Smooth muscle cell (in vitro differentiated cells): ENCODE measurements at regions not wholly inside any gene's neighbourhood (a gene's known extent, or its start where the extent isn't known, plus 50 kb on each side); places are given as distances from the start of the nearest gene placed in this dataset.

ENCODE experiments used
- DNase-seq: peaks from one replicate; lab custom pipeline; 2025; ENCODE audit not compliant: unreplicated experiment; lab: John Stamatoyannopoulos, UW
- H2AFZ ChIP-seq: fragments of 200-600 bp; sonication (generic); 2 replicates; pipeline ENCODE4 v1.6.0; 2016; ENCODE audit warnings: antibody characterized with exemption, low read depth, mild to moderate bottlenecking
- H3F3A ChIP-seq: fragments of 200-600 bp; sonication (generic); 2 replicates; pipeline ENCODE4 v1.6.0; 2017; ENCODE audit warnings: antibody characterized with exemption, low read depth
- H3K27ac ChIP-seq: fragments of 200-600 bp; sonication (generic); 2 replicates; pipeline ENCODE4 v1.5.1; 2016; ENCODE audit warnings: low read depth, mild to moderate bottlenecking
- H3K27me3 ChIP-seq: fragments of 200-600 bp; sonication (generic); 2 replicates; pipeline ENCODE4 v1.6.1; 2016; ENCODE audit warnings: low read depth, mild to moderate bottlenecking
- H3K36me3 ChIP-seq: fragments of 200-600 bp; sonication (generic); 2 replicates; pipeline ENCODE4 v1.5.1; 2016; ENCODE audit warnings: low read depth
- H3K4me1 ChIP-seq: fragments of 200-600 bp; sonication (generic); 2 replicates; pipeline ENCODE4 v1.5.1; 2016; ENCODE audit warnings: low read depth
- H3K4me2 ChIP-seq: fragments of 200-600 bp; sonication (generic); 2 replicates; pipeline ENCODE4 v1.6.0; 2016; ENCODE audit warnings: mild to moderate bottlenecking
- H3K4me3 ChIP-seq: fragments of 200-600 bp; sonication (generic); 2 replicates; pipeline ENCODE4 v1.5.1; 2016; ENCODE audit warnings: mild to moderate bottlenecking
- H3K79me2 ChIP-seq: fragments of 200-600 bp; sonication (generic); 2 replicates; pipeline ENCODE4 v1.6.0; 2016; ENCODE audit warnings: low read depth, mild to moderate bottlenecking
- H3K9ac ChIP-seq: fragments of 200-600 bp; sonication (generic); 2 replicates; pipeline ENCODE4 v1.6.0; 2016; ENCODE audit warnings: low read depth
- H3K9me3 ChIP-seq: fragments of 200-600 bp; sonication (generic); replicated peaks from 2 replicates; pipeline ENCODE4 v1.5.1; 2016; ENCODE audit warnings: low read depth
- H4K20me1 ChIP-seq: fragments of 200-600 bp; sonication (generic); 2 replicates; pipeline ENCODE4 v1.6.0; 2016; ENCODE audit warnings: low read depth
- WGBS: methylation state at CpG from one replicate; pipeline ENCODE4 v1.1.7; 2016; ENCODE audit warnings: low lambda C conversion rate; 5-methylcytosine and 5-hydroxymethylcytosine counted together
- TF ChIP-seq, protein P1 (sequence below): fragments of 200-600 bp; sonication (generic); IDR thresholded peaks from 2 replicates; pipeline ENCODE4 v1.5.1; 2017; ENCODE audit warnings: borderline replicate concordance, mild to moderate bottlenecking, antibody characterized with exemption; ENCODE audit not compliant: insufficient read depth, poor library complexity, severe bottlenecking

DNA sequence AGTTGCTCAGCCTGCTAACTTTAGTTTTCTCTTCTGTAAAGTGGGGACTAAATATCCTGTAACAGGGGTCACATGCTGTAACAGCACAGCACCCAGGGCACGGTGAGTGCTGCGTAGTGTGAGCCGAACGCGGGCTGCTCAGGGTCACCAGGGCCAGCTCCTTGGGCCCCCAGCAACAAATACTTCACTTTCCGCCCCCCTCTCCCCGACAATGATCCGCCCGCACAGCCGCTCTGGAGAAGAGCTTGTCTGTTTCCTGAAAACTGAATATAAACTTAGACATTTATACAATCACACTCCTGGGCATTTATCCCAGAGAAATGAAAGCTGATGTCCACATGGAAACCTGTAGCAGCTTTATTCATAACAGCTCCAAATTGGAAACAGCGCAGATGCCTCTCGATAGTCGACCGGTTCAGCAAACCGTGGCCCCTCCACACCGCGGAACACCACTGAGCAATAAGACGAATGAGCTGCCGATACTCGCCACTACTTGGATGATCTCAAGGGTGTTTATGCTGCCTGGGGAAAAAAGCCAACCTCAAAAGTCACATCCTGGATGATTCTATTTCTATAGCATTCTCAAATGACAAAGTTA, 267.2 kb downstream of the PARN start:
- H3K27me3 ChIP-seq, result no peaks in the 10 kb centered on the region
- DNase-seq, result no peak
- no peak overlapping the region for H2AFZ ChIP-seq
- no peaks in the 10 kb centered on the region for H3K4me1 ChIP-seq
- H3K36me3 ChIP-seq, result no peaks in the 10 kb centered on the region
- no peak overlapping the region for H3K9ac ChIP-seq
- H3K9me3 ChIP-seq, result no peaks in the 10 kb centered on the region
- no peak overlapping the region for H3K27ac ChIP-seq
- H3F3A ChIP-seq, result no peaks in the 10 kb centered on the region
- WGBS, result 88% methylated on average over 20 of the region's 20 CpGs
- no peaks in the 10 kb centered on the region for H4K20me1 ChIP-seq
- TF ChIP-seq, protein P1, sequence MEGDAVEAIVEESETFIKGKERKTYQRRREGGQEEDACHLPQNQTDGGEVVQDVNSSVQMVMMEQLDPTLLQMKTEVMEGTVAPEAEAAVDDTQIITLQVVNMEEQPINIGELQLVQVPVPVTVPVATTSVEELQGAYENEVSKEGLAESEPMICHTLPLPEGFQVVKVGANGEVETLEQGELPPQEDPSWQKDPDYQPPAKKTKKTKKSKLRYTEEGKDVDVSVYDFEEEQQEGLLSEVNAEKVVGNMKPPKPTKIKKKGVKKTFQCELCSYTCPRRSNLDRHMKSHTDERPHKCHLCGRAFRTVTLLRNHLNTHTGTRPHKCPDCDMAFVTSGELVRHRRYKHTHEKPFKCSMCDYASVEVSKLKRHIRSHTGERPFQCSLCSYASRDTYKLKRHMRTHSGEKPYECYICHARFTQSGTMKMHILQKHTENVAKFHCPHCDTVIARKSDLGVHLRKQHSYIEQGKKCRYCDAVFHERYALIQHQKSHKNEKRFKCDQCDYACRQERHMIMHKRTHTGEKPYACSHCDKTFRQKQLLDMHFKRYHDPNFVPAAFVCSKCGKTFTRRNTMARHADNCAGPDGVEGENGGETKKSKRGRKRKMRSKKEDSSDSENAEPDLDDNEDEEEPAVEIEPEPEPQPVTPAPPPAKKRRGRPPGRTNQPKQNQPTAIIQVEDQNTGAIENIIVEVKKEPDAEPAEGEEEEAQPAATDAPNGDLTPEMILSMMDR, result no peak
- H3K4me2 ChIP-seq, result peak overlapping the region; percentile 12
- H3K4me3 ChIP-seq, result no peak overlapping the region
- no peaks in the 10 kb centered on the region for H3K79me2 ChIP-seq

DNA sequence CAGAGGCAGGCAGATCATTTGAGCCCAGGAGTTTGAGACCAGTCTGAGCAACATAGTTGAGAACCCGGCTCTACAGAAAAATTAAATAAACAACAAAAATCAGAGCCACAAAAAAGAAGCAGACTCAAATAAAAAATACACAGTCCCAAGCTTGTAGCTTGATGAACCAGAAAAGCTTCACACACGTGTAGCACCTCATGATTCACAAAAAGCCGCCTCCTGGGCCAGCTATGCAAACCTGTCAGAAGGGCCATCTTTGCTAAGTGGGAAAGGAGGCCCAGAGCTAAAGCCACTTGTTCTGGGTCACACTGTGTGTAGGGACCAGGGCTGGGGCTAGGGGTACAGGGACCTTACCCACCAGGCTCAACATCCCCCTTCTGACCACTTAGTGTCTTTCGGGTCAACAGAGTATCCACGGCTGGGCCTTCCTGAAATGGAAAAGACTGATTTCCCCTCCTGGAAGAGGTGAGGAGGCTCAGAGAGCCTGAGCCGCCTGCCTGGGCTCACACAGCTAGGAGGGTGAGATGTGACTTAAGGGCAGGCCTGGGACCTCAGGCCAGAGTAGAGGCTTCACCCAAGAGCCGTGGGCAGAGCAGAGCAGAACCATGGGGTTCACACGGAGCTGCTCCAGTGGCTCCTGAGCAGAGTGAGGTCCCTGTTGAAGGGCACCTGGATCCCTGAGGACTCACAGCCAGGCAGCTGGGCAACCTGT, 269.6 kb downstream of the PARN start:
- TF ChIP-seq, protein P1, result no peak
- no peak overlapping the region for H2AFZ ChIP-seq
- no peaks in the 10 kb centered on the region for H3K27me3 ChIP-seq
- 87% methylated on average over 8 of the region's 8 CpGs for WGBS
- H3K9ac ChIP-seq, result no peak overlapping the region
- no peaks in the 10 kb centered on the region for H3K9me3 ChIP-seq
- H3K79me2 ChIP-seq, result no peaks in the 10 kb centered on the region
- no peak for DNase-seq
- no peaks in the 10 kb centered on the region for H3K4me1 ChIP-seq
- no peak overlapping the region for H3K4me3 ChIP-seq
- no peaks in the 10 kb centered on the region for H4K20me1 ChIP-seq
- no peaks in the 10 kb centered on the region for H3K36me3 ChIP-seq
- no peaks in the 10 kb centered on the region for H3F3A ChIP-seq
- no peak overlapping the region for H3K4me2 ChIP-seq
- no peak overlapping the region for H3K27ac ChIP-seq

DNA sequence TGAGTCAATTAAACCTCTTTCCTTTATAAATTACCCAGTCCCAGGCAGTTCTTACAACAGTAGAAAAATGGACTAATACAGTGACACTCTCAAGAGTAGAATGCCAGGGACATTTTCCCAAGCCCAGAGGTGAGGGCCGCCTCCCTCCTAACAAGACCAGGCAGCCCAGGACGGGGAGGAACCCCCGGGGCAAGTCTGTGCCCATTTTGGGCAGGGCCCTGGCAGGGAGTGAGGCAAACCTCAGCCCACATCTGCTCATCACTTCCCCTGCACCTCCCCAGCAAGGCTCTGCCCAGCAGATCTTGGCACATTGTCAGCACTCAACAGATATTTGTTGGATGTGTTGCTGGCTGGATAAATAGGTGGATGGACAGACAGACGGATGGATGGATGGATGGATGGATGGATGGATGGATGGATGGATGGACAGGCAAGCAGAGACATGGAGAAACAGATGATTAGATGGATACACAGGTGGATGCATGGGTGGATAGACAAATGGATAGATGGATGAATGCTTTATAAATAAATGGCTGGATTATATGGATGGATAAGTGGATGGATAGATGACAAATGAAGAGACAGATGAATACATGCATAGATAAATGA, 271.3 kb downstream of the PARN start:
- no peaks in the 10 kb centered on the region for H3K36me3 ChIP-seq
- H3K4me2 ChIP-seq, result no peak overlapping the region
- WGBS, result 82% methylated on average over 4 of the region's 4 CpGs
- no peaks in the 10 kb centered on the region for H3F3A ChIP-seq
- no peaks in the 10 kb centered on the region for H3K4me1 ChIP-seq
- H3K27me3 ChIP-seq, result no peaks in the 10 kb centered on the region
- no peaks in the 10 kb centered on the region for H3K79me2 ChIP-seq
- TF ChIP-seq, protein P1, result no peak
- no peak overlapping the region for H3K4me3 ChIP-seq
- H4K20me1 ChIP-seq, result no peaks in the 10 kb centered on the region
- no peak for DNase-seq
- H2AFZ ChIP-seq, result no peak overlapping the region
- no peaks in the 10 kb centered on the region for H3K9me3 ChIP-seq
- H3K9ac ChIP-seq, result no peak overlapping the region
- H3K27ac ChIP-seq, result no peak overlapping the region
